Epithelial cell of esophagus (primary cell): ENCODE measurements at regions not wholly inside any gene's neighbourhood (a gene's known extent, or its start where the extent isn't known, plus 50 kb on each side); places are given as distances from the start of the nearest gene placed in this dataset.

Experiments
- DNase-seq: peaks from one replicate; pipeline ENCODE4 v3.0.0; 2010; ENCODE audit warnings: low read depth
- H3K4me3 ChIP-seq: 2 replicates; pipeline ENCODE4 v1.5.1; 2011; ENCODE audit warnings: mild to moderate bottlenecking, low read length, control low read depth
- CTCF ChIP-seq: IDR thresholded peaks from 2 replicates; pipeline ENCODE4 v1.5.1; 2011; ENCODE audit warnings: low read depth, mild to moderate bottlenecking, low read length, control low read depth, inconsistent platforms; ENCODE audit not compliant: insufficient read depth; ENCODE audit errors: missing control alignments

- TF ChIP-seq CTCF = no peak
- DNase-seq = peak; percentile 86
- H3K4me3 ChIP-seq = peak overlapping the region; percentile 38
Observed at GRCh38 chr12:91381309-91381804, 198.7 kb upstream of the DCN start.

GRCh38 chr12:91380631-91381030 is 198.0 kb upstream of the DCN start:
- TF ChIP-seq CTCF = no peak
- DNase-seq = peak; percentile 36
- H3K4me3 ChIP-seq = no peak overlapping the region

GRCh38 chr12:91379051-91379775 is 196.6 kb upstream of the DCN start:
- TF ChIP-seq CTCF = no peak
- DNase-seq = no peak
- no peak overlapping the region for H3K4me3 ChIP-seq

- H3K4me3 ChIP-seq = no peak overlapping the region
- no peak for TF ChIP-seq CTCF
- DNase-seq = no peak
Observed at GRCh38 chr12:91377436-91377835, 194.8 kb upstream of the DCN start.

- no peak overlapping the region for H3K4me3 ChIP-seq
- no peak for TF ChIP-seq CTCF
- DNase-seq = no peak
Observed at GRCh38 chr12:91373086-91373485, 190.5 kb upstream of the DCN start.

GRCh38 chr12:91370086-91370868 is 187.7 kb upstream of the DCN start:
- no peak overlapping the region for H3K4me3 ChIP-seq
- TF ChIP-seq CTCF = no peak
- no peak for DNase-seq
